ENCODE measurements at regions not wholly inside any gene's neighbourhood (a gene's known extent, or its start where the extent isn't known, plus 50 kb on each side); places are given as distances from the start of the nearest gene placed in this dataset.

DNA sequence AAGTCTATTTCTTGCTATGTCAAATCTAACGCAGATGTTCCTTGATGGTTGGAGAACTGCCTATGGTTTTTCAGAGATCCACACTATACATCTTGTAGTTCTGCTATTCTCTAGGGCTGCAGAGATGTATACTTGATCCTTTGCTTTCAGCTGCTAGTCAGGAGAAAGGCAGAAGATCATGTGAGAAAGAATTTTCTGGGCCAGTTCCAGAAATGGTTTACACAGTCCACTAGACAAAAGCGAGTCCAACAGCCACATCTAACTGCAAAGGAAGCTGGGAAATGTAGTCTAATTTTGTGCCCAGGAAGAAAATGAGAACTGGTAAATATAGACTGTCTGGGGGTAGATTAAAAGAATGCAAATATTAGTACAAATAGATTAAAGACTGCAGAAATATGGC is 394.3 kb upstream of the SLIT2 start:
- H3K4me3 ChIP-seq (ENCODE audit: control insufficient read depth, low read depth, low read length) = no peak overlapping the region
- peak; percentile 18 for DNase-seq (ENCODE audit: low read depth)
- TF ChIP-seq, protein P1, sequence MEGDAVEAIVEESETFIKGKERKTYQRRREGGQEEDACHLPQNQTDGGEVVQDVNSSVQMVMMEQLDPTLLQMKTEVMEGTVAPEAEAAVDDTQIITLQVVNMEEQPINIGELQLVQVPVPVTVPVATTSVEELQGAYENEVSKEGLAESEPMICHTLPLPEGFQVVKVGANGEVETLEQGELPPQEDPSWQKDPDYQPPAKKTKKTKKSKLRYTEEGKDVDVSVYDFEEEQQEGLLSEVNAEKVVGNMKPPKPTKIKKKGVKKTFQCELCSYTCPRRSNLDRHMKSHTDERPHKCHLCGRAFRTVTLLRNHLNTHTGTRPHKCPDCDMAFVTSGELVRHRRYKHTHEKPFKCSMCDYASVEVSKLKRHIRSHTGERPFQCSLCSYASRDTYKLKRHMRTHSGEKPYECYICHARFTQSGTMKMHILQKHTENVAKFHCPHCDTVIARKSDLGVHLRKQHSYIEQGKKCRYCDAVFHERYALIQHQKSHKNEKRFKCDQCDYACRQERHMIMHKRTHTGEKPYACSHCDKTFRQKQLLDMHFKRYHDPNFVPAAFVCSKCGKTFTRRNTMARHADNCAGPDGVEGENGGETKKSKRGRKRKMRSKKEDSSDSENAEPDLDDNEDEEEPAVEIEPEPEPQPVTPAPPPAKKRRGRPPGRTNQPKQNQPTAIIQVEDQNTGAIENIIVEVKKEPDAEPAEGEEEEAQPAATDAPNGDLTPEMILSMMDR (conservative IDR thresholded peaks at IDR 0.05; ENCODE audit: control insufficient read depth, insufficient read depth, low read depth, low read length) = no peak

DNA sequence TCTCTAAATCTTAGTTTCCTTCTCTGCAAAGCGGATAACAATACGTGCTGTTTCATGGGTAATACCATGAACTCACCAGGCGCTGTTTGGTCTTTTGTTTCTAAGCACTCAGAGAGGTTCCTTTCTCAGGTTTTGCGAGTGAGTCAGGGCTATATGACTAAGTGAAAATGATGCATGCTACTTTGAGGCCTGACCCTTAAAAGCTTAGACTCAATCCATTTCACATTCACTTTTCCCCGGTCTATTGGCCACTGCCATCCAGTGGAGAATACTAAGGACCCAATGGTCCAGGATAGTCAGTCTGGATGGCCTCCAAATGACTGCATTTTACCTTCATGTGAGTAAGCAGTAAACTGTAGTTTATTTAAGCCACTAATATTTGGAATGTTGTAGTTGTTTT is 400.8 kb upstream of the SLIT2 start:
- TF ChIP-seq, protein P1 (conservative IDR thresholded peaks at IDR 0.05; ENCODE audit: control insufficient read depth, insufficient read depth, low read depth, low read length) = peak; percentile 37
- H3K4me3 ChIP-seq (ENCODE audit: control insufficient read depth, low read depth, low read length) = no peak overlapping the region
- DNase-seq (ENCODE audit: low read depth) = peak; percentile 89

DNA sequence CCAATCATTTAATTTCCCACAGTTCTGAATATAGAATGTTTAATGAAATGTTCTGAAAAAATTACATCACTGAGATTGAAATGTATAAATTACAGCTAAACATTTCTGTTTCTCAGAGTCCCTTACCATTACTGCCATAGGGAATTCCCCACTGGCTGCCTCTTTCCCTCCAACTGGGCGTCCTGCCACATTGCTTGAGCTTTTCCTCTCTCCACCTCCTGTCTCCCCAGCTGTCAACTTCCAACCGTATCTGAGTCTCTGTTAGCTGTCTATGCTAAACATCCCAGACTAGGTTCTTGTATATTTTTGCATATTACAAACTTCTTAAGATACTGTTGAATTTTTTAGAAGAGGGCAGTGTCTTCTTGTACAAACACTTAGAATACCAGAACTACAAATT is 407.3 kb upstream of the SLIT2 start:
- no peak overlapping the region for H3K4me3 ChIP-seq (ENCODE audit: control insufficient read depth, low read depth, low read length)
- peak; percentile 11 for DNase-seq (ENCODE audit: low read depth)
- TF ChIP-seq, protein P1 (conservative IDR thresholded peaks at IDR 0.05; ENCODE audit: control insufficient read depth, insufficient read depth, low read depth, low read length) = no peak

DNA sequence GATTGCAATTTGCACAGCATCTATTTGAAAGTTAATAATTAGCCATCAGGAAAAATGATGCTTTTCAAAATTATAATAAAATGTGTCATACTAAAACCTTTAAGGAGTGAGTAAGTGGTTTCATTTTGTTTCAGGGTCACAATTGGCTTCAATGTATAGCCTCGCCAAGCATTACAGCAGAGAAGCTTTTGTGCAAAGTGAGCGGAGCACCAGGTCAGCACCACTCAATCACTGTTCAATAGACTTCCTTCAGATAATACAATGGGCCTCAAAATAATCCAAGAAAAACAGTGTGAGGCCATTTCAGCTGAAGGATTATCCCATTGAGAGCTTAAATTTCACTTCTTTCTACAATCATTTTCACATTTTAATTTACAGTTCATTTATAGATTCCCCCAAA is 409.2 kb upstream of the SLIT2 start:
- no peak for DNase-seq (ENCODE audit: low read depth)
- TF ChIP-seq, protein P1 (conservative IDR thresholded peaks at IDR 0.05; ENCODE audit: control insufficient read depth, insufficient read depth, low read depth, low read length) = no peak
- no peak overlapping the region for H3K4me3 ChIP-seq (ENCODE audit: control insufficient read depth, low read depth, low read length)

DNA sequence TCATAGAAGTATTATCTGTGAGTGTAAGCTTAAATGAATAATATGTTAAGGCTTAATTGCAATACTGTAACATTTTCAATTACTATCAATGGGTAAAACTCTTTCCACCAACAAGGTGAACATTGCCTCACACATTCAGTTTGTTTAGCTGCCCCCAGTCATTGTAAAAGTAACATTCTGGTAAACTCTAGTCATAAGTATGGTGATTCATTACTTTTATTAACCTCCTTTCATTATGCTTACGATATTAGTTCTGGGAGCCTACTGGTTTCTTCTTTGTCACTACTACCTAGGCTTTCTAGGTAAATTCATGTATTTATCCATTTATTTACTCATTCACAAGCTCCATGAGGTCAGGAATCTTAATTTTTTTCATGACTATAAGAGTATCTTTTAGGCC is 412.8 kb upstream of the SLIT2 start:
- TF ChIP-seq, protein P1 (conservative IDR thresholded peaks at IDR 0.05; ENCODE audit: control insufficient read depth, insufficient read depth, low read depth, low read length) = no peak
- no peak overlapping the region for H3K4me3 ChIP-seq (ENCODE audit: control insufficient read depth, low read depth, low read length)
- no peak for DNase-seq (ENCODE audit: low read depth)

DNA sequence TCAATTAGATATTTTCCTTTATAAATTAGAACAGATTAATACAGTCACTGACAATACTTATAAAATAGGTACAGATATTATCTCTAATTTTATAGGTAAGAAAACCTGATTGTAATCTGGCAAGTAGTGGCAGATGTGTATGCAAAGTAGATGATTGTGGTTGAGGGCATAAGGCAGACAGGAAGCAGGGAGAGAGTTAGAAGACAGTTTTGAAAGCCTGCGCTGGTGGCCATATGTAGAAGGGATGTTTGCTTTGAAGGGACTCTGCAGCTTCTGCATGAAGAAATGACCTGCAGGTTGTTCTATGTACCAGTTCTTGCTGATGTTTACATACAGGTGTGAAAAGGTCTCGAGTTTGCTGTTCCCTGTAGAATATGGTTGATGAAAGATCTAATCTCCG is 416.3 kb upstream of the SLIT2 start:
- TF ChIP-seq, protein P1 (conservative IDR thresholded peaks at IDR 0.05; ENCODE audit: control insufficient read depth, insufficient read depth, low read depth, low read length) = no peak
- no peak for DNase-seq (ENCODE audit: low read depth)
- H3K4me3 ChIP-seq (ENCODE audit: control insufficient read depth, low read depth, low read length) = no peak overlapping the region

DNA sequence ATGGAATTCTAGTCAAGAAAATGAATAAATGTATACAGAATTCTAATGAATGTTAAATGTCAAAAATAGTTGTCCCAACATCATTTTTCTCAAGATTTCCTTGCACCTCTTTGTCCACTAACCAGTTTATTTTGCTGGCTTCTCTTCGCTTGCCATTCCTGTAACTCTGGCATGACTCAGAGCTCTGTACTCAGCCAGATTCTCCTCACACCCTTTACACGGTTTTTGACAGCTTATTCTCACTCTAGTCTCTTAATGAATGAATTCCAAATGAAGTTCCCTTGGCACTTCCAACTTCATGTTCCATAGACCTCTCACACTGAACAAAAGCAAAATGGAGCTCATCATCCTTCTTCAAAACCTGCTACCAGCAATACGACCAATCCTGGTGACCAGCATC is 419.3 kb upstream of the SLIT2 start:
- peak; percentile 31 for DNase-seq (ENCODE audit: low read depth)
- H3K4me3 ChIP-seq (ENCODE audit: control insufficient read depth, low read depth, low read length) = no peak overlapping the region
- TF ChIP-seq, protein P1 (conservative IDR thresholded peaks at IDR 0.05; ENCODE audit: control insufficient read depth, insufficient read depth, low read depth, low read length) = no peak
